ENCODE measurements at regions not wholly inside any gene's neighbourhood (a gene's known extent, or its start where the extent isn't known, plus 50 kb on each side); places are given as distances from the start of the nearest gene placed in this dataset.

GRCh38 chr20:60947819-60948218 lies 304.2 kb upstream of the CDH4 start:
- no peak for DNase-seq (ENCODE audit: low read depth in 1 of 2, low spot score in 2 of 2)
- Histone ChIP-seq H4K20me1 (replicated peaks in 1 of 2; ENCODE audit: control insufficient read depth in 1 of 2, insufficient read depth in 2 of 2, low read length in 2 of 2) (no peaks in the 10 kb centered on the region), H3K9me3 (ENCODE audit: insufficient read depth in 2 of 2, low read depth in 1 of 2, low read length in 1 of 2) (no peaks in the 10 kb centered on the region), H3K56ac (replicated peaks; ENCODE audit: insufficient read length, low read depth, low read length) (no peak overlapping the region), H3K23ac (ENCODE audit: insufficient read length) (no peak overlapping the region), H2BK15ac (ENCODE audit: low read length) (no peak overlapping the region), H3K79me1 (ENCODE audit: low read depth, low read length) (no peaks in the 10 kb centered on the region), H3K36me3 (ENCODE audit: control insufficient read depth in 2 of 4, insufficient read depth in 4 of 4, low read length in 3 of 4) (no peaks in the 10 kb centered on the region; a peak in 1 of 8 replicates), H3K27ac (ENCODE audit: low read depth, low read length) (no peak overlapping the region), H3K23me2 (ENCODE audit: low read depth, low read length) (peaks cover 2% of the 10 kb centered on the region; the same call in 1 of the 2 replicates), H3K4me2 (ENCODE audit: insufficient read depth in 1 of 2, low read depth in 2 of 2, low read length in 2 of 2) (no peak overlapping the region), H3K4ac (replicated peaks; ENCODE audit: insufficient read length, low read depth, low read length) (no peak overlapping the region), H2BK120ac (replicated peaks; ENCODE audit: low read depth, low read length) (no peak overlapping the region), H4K5ac (ENCODE audit: insufficient read length, low read depth, low read length) (no peak overlapping the region), H3K4me1 (replicated peaks in 1 of 4; ENCODE audit: control insufficient read depth in 3 of 4, insufficient read depth in 4 of 4, low read length in 3 of 4) (no peaks in the 10 kb centered on the region), H3K4me3 (ENCODE audit: extremely low read depth in 1 of 4, insufficient read depth in 2 of 4, low read depth in 3 of 4, low read length in 4 of 4) (no peak overlapping the region), H3K27me3 (replicated peaks in 1 of 4; ENCODE audit: control insufficient read depth in 3 of 4, extremely low read depth in 1 of 4, insufficient read depth in 3 of 4, low read length in 3 of 4) (peaks cover 1 to 15% (median 5%) of the 10 kb centered on the region in 4 experiments; a peak in 6 of 7 replicates), H4K91ac (replicated peaks; ENCODE audit: insufficient read length, low read length) (no peak overlapping the region), H3K79me2 (ENCODE audit: control insufficient read depth in 1 of 2, insufficient read depth in 2 of 2, low read length in 2 of 2) (no peaks in the 10 kb centered on the region), H2AK5ac (ENCODE audit: low read depth, low read length) (no peak overlapping the region), H2AFZ (ENCODE audit: low read length) (no peak overlapping the region), H3K9ac (replicated peaks in 1 of 4; ENCODE audit: extremely low read depth in 1 of 4, low read depth in 3 of 4, low read length in 3 of 4) (no peak overlapping the region), H3K14ac (ENCODE audit: insufficient read length) (no peak overlapping the region), H2BK5ac (ENCODE audit: low read depth, low read length) (no peak overlapping the region), H2BK12ac (ENCODE audit: low read depth, low read length) (no peak overlapping the region), H2BK20ac (ENCODE audit: low read length) (no peak overlapping the region), H3K18ac (ENCODE audit: extremely low read depth, low read length) (no peak overlapping the region; the same call in 1 of the 2 replicates), H4K8ac (ENCODE audit: extremely low read depth, insufficient read depth, low read length) (no peak overlapping the region)
- CTCF ChIA-PET (ENCODE audit: partially characterized antibody), result no interaction called here
- TF ChIP-seq TBP (IDR thresholded peaks at IDR 0.05; ENCODE audit: low read depth, low read length), result no peak
- no peak for TF ChIP-seq E2F6 (IDR thresholded peaks at IDR 0.05)
- no peak for TF ChIP-seq RXRA (IDR thresholded peaks at IDR 0.05; ENCODE audit: insufficient read depth, low read depth, low read length)
- no peak for TF ChIP-seq SUZ12 (IDR thresholded peaks at IDR 0.05; ENCODE audit: low read length)
- no peak for TF ChIP-seq ZNF274 (IDR thresholded peaks at IDR 0.05; ENCODE audit: borderline replicate concordance, extremely low read depth, low read length)
- 92% methylated on average over 7 of the region's 7 CpGs; no CpG with 5 or more reads in 1 of the 2 experiments for WGBS, 2 experiments (ENCODE audit: extremely low coverage in 1 of 2, insufficient coverage in 1 of 2, insufficient read length in 1 of 2, insufficient replicate concordance in 2 of 2, low coverage in 1 of 2, low lambda C conversion rate in 2 of 2, missing lambda C conversion rate in 1 of 2)
- POLR2A ChIA-PET (ENCODE audit: partially characterized antibody), result no interaction called here
- FAIRE-seq, result no peak

All from H1 (cell line).